ENCODE measurements at regions not wholly inside any gene's neighbourhood (a gene's known extent, or its start where the extent isn't known, plus 50 kb on each side); places are given as distances from the start of the nearest gene placed in this dataset.

- TF ChIP-seq GABPA (IDR thresholded peaks at IDR 0.05 in 1 of 2, conservative IDR thresholded peaks at IDR 0.05 in 1 of 2) (no peak), TAF1 (conservative IDR thresholded peaks at IDR 0.05) (no peak), EGR1 (IDR thresholded peaks at IDR 0.05; ENCODE audit: low read depth in 2 of 2) (no peak), MAX (IDR thresholded peaks at IDR 0.05) (no peak), ZBTB33 (IDR thresholded peaks at IDR 0.05) (no peak), RXRA (IDR thresholded peaks at IDR 0.05) (no peak)
- TF ChIP-seq, protein P1, sequence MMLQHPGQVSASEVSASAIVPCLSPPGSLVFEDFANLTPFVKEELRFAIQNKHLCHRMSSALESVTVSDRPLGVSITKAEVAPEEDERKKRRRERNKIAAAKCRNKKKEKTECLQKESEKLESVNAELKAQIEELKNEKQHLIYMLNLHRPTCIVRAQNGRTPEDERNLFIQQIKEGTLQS (IDR thresholded peaks at IDR 0.05), result no peak
- Histone ChIP-seq H3K9me3 (ENCODE audit: control insufficient read depth in 4 of 4, low read length in 3 of 4) (no peaks in the 10 kb centered on the region), H3K9ac (ENCODE audit: low read depth in 1 of 2, low read length in 2 of 2) (no peak overlapping the region), H3K36me3 (ENCODE audit: control insufficient read depth in 4 of 4, insufficient read depth in 3 of 4, low read depth in 1 of 4, low read length in 3 of 4) (no peaks in the 10 kb centered on the region), H3K27ac (ENCODE audit: low read depth in 1 of 2, low read length in 2 of 2) (no peak overlapping the region), H3K4me3 (ENCODE audit: low read depth in 1 of 3, low read length in 3 of 3) (no peak overlapping the region), H3K27me3 (ENCODE audit: control insufficient read depth in 4 of 4, insufficient read depth in 4 of 4, low read length in 3 of 4) (peaks cover 0 to 3% (median 0%) of the 10 kb centered on the region in 4 donors), H3K4me1 (ENCODE audit: control insufficient read depth in 4 of 4, insufficient read depth in 4 of 4, low read length in 3 of 4) (no peaks in the 10 kb centered on the region)
- 81% methylated on average over 7 of the region's 7 CpGs for WGBS
- DNase-seq (ENCODE audit: low spot score), result no peak
Observed at GRCh38 chr14:86933958-86934595, 1058.9 kb downstream of the GALC start.

- Histone ChIP-seq H3K9me3 (ENCODE audit: control insufficient read depth in 4 of 4, low read length in 3 of 4) (no peaks in the 10 kb centered on the region), H3K4me1 (ENCODE audit: control insufficient read depth in 4 of 4, insufficient read depth in 4 of 4, low read length in 3 of 4) (no peaks in the 10 kb centered on the region), H3K4me3 (ENCODE audit: low read depth in 1 of 3, low read length in 3 of 3) (no peak overlapping the region), H3K27ac (ENCODE audit: low read depth in 1 of 2, low read length in 2 of 2) (no peak overlapping the region), H3K36me3 (ENCODE audit: control insufficient read depth in 4 of 4, insufficient read depth in 3 of 4, low read depth in 1 of 4, low read length in 3 of 4) (no peaks in the 10 kb centered on the region), H3K9ac (ENCODE audit: low read depth in 1 of 2, low read length in 2 of 2) (no peak overlapping the region), H3K27me3 (ENCODE audit: control insufficient read depth in 4 of 4, insufficient read depth in 4 of 4, low read length in 3 of 4) (peaks cover 0 to 3% (median 0%) of the 10 kb centered on the region in 4 donors)
- 76% methylated on average over 2 of the region's 2 CpGs for WGBS
- no peak for DNase-seq (ENCODE audit: low spot score)
- TF ChIP-seq MAX (IDR thresholded peaks at IDR 0.05) (no peak), GABPA (IDR thresholded peaks at IDR 0.05 in 1 of 2, conservative IDR thresholded peaks at IDR 0.05 in 1 of 2) (no peak), EGR1 (IDR thresholded peaks at IDR 0.05; ENCODE audit: low read depth in 2 of 2) (no peak), HNF4A (conservative IDR thresholded peaks at IDR 0.05) (no peak), SP1 (IDR thresholded peaks at IDR 0.05) (no peak), FOXA2 (IDR thresholded peaks at IDR 0.05) (no peak), FOXA1 (IDR thresholded peaks at IDR 0.05) (no peak), HNF4G (IDR thresholded peaks at IDR 0.05) (no peak), TAF1 (conservative IDR thresholded peaks at IDR 0.05) (no peak), RXRA (IDR thresholded peaks at IDR 0.05) (no peak), RAD21 (IDR thresholded peaks at IDR 0.05) (no peak), NR2F2 (IDR thresholded peaks at IDR 0.05) (no peak)
- TF ChIP-seq, protein P2, sequence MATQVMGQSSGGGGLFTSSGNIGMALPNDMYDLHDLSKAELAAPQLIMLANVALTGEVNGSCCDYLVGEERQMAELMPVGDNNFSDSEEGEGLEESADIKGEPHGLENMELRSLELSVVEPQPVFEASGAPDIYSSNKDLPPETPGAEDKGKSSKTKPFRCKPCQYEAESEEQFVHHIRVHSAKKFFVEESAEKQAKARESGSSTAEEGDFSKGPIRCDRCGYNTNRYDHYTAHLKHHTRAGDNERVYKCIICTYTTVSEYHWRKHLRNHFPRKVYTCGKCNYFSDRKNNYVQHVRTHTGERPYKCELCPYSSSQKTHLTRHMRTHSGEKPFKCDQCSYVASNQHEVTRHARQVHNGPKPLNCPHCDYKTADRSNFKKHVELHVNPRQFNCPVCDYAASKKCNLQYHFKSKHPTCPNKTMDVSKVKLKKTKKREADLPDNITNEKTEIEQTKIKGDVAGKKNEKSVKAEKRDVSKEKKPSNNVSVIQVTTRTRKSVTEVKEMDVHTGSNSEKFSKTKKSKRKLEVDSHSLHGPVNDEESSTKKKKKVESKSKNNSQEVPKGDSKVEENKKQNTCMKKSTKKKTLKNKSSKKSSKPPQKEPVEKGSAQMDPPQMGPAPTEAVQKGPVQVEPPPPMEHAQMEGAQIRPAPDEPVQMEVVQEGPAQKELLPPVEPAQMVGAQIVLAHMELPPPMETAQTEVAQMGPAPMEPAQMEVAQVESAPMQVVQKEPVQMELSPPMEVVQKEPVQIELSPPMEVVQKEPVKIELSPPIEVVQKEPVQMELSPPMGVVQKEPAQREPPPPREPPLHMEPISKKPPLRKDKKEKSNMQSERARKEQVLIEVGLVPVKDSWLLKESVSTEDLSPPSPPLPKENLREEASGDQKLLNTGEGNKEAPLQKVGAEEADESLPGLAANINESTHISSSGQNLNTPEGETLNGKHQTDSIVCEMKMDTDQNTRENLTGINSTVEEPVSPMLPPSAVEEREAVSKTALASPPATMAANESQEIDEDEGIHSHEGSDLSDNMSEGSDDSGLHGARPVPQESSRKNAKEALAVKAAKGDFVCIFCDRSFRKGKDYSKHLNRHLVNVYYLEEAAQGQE (IDR thresholded peaks at IDR 0.05), result no peak
- TF ChIP-seq, protein P3, sequence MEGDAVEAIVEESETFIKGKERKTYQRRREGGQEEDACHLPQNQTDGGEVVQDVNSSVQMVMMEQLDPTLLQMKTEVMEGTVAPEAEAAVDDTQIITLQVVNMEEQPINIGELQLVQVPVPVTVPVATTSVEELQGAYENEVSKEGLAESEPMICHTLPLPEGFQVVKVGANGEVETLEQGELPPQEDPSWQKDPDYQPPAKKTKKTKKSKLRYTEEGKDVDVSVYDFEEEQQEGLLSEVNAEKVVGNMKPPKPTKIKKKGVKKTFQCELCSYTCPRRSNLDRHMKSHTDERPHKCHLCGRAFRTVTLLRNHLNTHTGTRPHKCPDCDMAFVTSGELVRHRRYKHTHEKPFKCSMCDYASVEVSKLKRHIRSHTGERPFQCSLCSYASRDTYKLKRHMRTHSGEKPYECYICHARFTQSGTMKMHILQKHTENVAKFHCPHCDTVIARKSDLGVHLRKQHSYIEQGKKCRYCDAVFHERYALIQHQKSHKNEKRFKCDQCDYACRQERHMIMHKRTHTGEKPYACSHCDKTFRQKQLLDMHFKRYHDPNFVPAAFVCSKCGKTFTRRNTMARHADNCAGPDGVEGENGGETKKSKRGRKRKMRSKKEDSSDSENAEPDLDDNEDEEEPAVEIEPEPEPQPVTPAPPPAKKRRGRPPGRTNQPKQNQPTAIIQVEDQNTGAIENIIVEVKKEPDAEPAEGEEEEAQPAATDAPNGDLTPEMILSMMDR (IDR thresholded peaks at IDR 0.05; ENCODE audit: low read depth, low read length, missing input control), result no peak
Observed at GRCh38 chr14:86933460-86933859, 1059.5 kb downstream of the GALC start.
